Caco-2 (cell line): ENCODE measurements at regions not wholly inside any gene's neighbourhood (a gene's known extent, or its start where the extent isn't known, plus 50 kb on each side); places are given as distances from the start of the nearest gene placed in this dataset.
"Not testable (repeated sequence)": the region's sequence is repeated elsewhere in the genome, so short reads cannot be mapped to it uniquely, and the experiment has no call there.

ENCODE experiments used
- BruUV-seq: library from RNA; stranded (reverse); fragments of 400-500 nt; replicated peaks from 2 replicates; lab custom pipeline; 2021; lab: Mats Ljungman, UMichigan
- CTCF ChIA-PET: fragments of 300-600 bp; sonication (Branson Sonifier 250); formaldehyde crosslinking; loops from one replicate; lab custom pipeline; 2022; ENCODE audit warnings: antibody characterized with exemption; lab: Charles Lee
- POLR2A ChIA-PET: fragments of 300-600 bp; sonication (Branson Sonifier 250); formaldehyde crosslinking; loops from one replicate; lab custom pipeline; 2022; ENCODE audit warnings: antibody characterized with exemption; lab: Charles Lee
- DNase-seq, 2 experiments: peaks; one replicate each; pipeline versions ENCODE4 v3.0.0 to v3.0.0-alpha.2; 2020 to 2022
- H3K27me3 ChIP-seq: replicated peaks from 2 replicates; pipeline ENCODE4 v1.6.0; 2011; ENCODE audit warnings: low read length; ENCODE audit not compliant: control insufficient read depth, insufficient read depth
- H3K36me3 ChIP-seq: 2 replicates; pipeline ENCODE4 v1.5.1; 2011; ENCODE audit warnings: low read length; ENCODE audit not compliant: control insufficient read depth, insufficient read depth
- H3K4me1 ChIP-seq: fragments of 250-450 bp; sonication (Bioruptor Pico); 2 replicates; pipeline ENCODE4 v1.5.1; 2020; ENCODE audit warnings: mild to moderate bottlenecking
- H3K4me3 ChIP-seq: 2 replicates; pipeline ENCODE4 v1.5.1; 2011; ENCODE audit warnings: low read depth, mild to moderate bottlenecking, control low read depth, low read length
- H3K9me3 ChIP-seq: fragments of 250-450 bp; sonication (Bioruptor Pico); 2 replicates; pipeline ENCODE4 v1.5.1; 2020; ENCODE audit warnings: mild to moderate bottlenecking, moderate library complexity
- H3K27ac Mint-ChIP-seq: one replicate; pipeline ENCODE4 v1.8.0; 2022; ENCODE audit warnings: mixed read lengths; ENCODE audit not compliant: unreplicated experiment
- H3K27me3 Mint-ChIP-seq: one replicate; pipeline ENCODE4 v1.8.0; 2022; ENCODE audit warnings: mixed read lengths; ENCODE audit not compliant: insufficient read depth, unreplicated experiment
- H3K36me3 Mint-ChIP-seq: one replicate; pipeline ENCODE4 v1.8.0; 2022; ENCODE audit warnings: mild to moderate bottlenecking, mixed read lengths; ENCODE audit not compliant: insufficient read depth, unreplicated experiment
- H3K4me1 Mint-ChIP-seq: one replicate; pipeline ENCODE4 v1.8.0; 2022; ENCODE audit warnings: low read depth, mixed read lengths; ENCODE audit not compliant: unreplicated experiment
- H3K4me3 Mint-ChIP-seq: one replicate; pipeline ENCODE4 v1.8.0; 2022; ENCODE audit warnings: mild to moderate bottlenecking, moderate library complexity, mixed read lengths; ENCODE audit not compliant: unreplicated experiment
- H3K9me3 Mint-ChIP-seq: one replicate; pipeline ENCODE4 v1.8.0; 2022; ENCODE audit warnings: mixed read lengths; ENCODE audit not compliant: unreplicated experiment
- intact Hi-C: fragments of 100-400 bp; cut with micrococcal nuclease; formaldehyde crosslinking; loops from one replicate; pipeline ENCODE4 v1.10.0; 2022; ENCODE audit not compliant: unreplicated experiment
- TF ChIP-seq, protein P1 (sequence below), 2 experiments: fragments of 200-600 bp in 1 of 2; IDR thresholded peaks; 1 replicate in 1 of 2; 2 replicates in 1 of 2; pipeline versions ENCODE4 v1.5.1 to v1.8.0; 2011 to 2022; ENCODE audit warnings: antibody characterized with exemption in 1 of 2, control low read depth in 1 of 2, inconsistent platforms in 1 of 2, low read depth in 1 of 2, low read length in 1 of 2, mild to moderate bottlenecking in 1 of 2, moderate library complexity in 1 of 2; ENCODE audit not compliant: insufficient read depth in 1 of 2, severe bottlenecking in 1 of 2, unreplicated experiment in 1 of 2

DNA sequence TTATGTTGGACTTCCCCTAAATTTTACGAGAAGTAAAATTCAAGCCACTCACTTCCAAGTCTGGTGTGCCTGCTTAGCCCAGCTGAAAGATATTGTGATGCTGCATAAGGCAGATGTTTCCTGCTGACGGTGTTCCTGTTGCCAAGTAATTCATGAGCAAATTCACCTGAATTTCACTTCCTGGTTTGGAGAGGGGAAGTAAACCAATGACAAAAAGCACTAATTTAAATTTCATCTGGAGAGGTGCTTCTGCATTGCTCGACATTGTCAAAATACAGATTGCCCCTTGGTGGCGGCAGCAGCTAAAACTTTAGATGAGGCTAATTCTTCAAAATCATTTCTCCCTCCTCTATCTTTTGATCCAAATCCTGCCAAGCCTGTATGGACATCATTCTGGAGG is 281.1 kb downstream of the AACS start:
- Histone ChIP-seq H3K4me3 (no peak overlapping the region), H3K27me3 (no peaks in the 10 kb centered on the region), H3K36me3 (no peaks in the 10 kb centered on the region), H3K9me3 (no peaks in the 10 kb centered on the region), H3K4me1 (no peaks in the 10 kb centered on the region)
- Mint-ChIP-seq H3K27ac (no peak overlapping the region), H3K27me3 (peaks cover 15% of the 10 kb centered on the region), H3K4me3 (no peak overlapping the region), H3K9me3 (no peaks in the 10 kb centered on the region), H3K36me3 (no peaks in the 10 kb centered on the region), H3K4me1 (no peaks in the 10 kb centered on the region)
- no peak for DNase-seq
- intact Hi-C loops = no loop called here
- no TSS peak for BruUV-seq
- TF ChIP-seq, protein P1, sequence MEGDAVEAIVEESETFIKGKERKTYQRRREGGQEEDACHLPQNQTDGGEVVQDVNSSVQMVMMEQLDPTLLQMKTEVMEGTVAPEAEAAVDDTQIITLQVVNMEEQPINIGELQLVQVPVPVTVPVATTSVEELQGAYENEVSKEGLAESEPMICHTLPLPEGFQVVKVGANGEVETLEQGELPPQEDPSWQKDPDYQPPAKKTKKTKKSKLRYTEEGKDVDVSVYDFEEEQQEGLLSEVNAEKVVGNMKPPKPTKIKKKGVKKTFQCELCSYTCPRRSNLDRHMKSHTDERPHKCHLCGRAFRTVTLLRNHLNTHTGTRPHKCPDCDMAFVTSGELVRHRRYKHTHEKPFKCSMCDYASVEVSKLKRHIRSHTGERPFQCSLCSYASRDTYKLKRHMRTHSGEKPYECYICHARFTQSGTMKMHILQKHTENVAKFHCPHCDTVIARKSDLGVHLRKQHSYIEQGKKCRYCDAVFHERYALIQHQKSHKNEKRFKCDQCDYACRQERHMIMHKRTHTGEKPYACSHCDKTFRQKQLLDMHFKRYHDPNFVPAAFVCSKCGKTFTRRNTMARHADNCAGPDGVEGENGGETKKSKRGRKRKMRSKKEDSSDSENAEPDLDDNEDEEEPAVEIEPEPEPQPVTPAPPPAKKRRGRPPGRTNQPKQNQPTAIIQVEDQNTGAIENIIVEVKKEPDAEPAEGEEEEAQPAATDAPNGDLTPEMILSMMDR (IDR thresholded peaks at IDR 0.05; ENCODE audit: insufficient read depth in 1 of 2, low read depth in 1 of 2, low read length in 1 of 2, severe bottlenecking in 1 of 2, unreplicated experiment in 1 of 2) = no peak
- POLR2A ChIA-PET = no interaction called here
- CTCF ChIA-PET = no interaction called here

GRCh38 chr12:125351788-125352187 is 286.6 kb downstream of the AACS start:
- H3K4me3 ChIP-seq = no peak overlapping the region
- no TSS peak for BruUV-seq
- H3K9me3 ChIP-seq = no peaks in the 10 kb centered on the region
- Mint-ChIP-seq H3K4me1 (no peaks in the 10 kb centered on the region), H3K9me3 (no peaks in the 10 kb centered on the region), H3K27me3 (peaks cover 10% of the 10 kb centered on the region), H3K36me3 (no peaks in the 10 kb centered on the region), H3K4me3 (no peak overlapping the region), H3K27ac (no peak overlapping the region)
- CTCF ChIA-PET = no interaction called here
- H3K4me1 ChIP-seq = no peaks in the 10 kb centered on the region
- TF ChIP-seq, protein P1 (IDR thresholded peaks at IDR 0.05; ENCODE audit: insufficient read depth in 1 of 2, low read depth in 1 of 2, low read length in 1 of 2, severe bottlenecking in 1 of 2, unreplicated experiment in 1 of 2) = no peak
- no peak for DNase-seq
- POLR2A ChIA-PET = no interaction called here
- H3K36me3 ChIP-seq = no peaks in the 10 kb centered on the region
- no peaks in the 10 kb centered on the region for H3K27me3 ChIP-seq
- intact Hi-C loops = no loop called here

- BruUV-seq, H3K4me3 ChIP-seq, H3K4me3 Mint-ChIP-seq, intact Hi-C loops, DNase-seq, H3K27ac Mint-ChIP-seq, H3K36me3 ChIP-seq, H3K27me3 ChIP-seq, H3K36me3 Mint-ChIP-seq, H3K9me3 Mint-ChIP-seq, H3K4me1 ChIP-seq, H3K9me3 ChIP-seq, CTCF ChIA-PET, H3K4me1 Mint-ChIP-seq, POLR2A ChIA-PET: not testable (repeated sequence)
- peaks cover 11% of the 10 kb centered on the region for H3K27me3 Mint-ChIP-seq
These were observed 287.8 kb downstream of the AACS start for GRCh38 chr12:125353002-125353401.

GRCh38 chr12:125353871-125354270 is 288.6 kb downstream of the AACS start:
- no peaks in the 10 kb centered on the region for H3K4me1 Mint-ChIP-seq
- H3K9me3 Mint-ChIP-seq = no peaks in the 10 kb centered on the region
- no peak for DNase-seq
- H3K36me3 Mint-ChIP-seq = no peaks in the 10 kb centered on the region
- no peaks in the 10 kb centered on the region for H3K9me3 ChIP-seq
- intact Hi-C loops = no loop called here
- TF ChIP-seq, protein P1 (IDR thresholded peaks at IDR 0.05; ENCODE audit: insufficient read depth in 1 of 2, low read depth in 1 of 2, low read length in 1 of 2, severe bottlenecking in 1 of 2, unreplicated experiment in 1 of 2) = no peak
- no peaks in the 10 kb centered on the region for H3K36me3 ChIP-seq
- no peak overlapping the region for H3K4me3 ChIP-seq
- ChIA-PET POLR2A (no interaction called here), CTCF (no interaction called here)
- H3K27me3 Mint-ChIP-seq = peaks cover 8% of the 10 kb centered on the region
- no peaks in the 10 kb centered on the region for H3K27me3 ChIP-seq
- no peaks in the 10 kb centered on the region for H3K4me1 ChIP-seq
- BruUV-seq = no TSS peak
- no peak overlapping the region for H3K27ac Mint-ChIP-seq
- no peak overlapping the region for H3K4me3 Mint-ChIP-seq
